AG04450 (cell line): ENCODE measurements at regions not wholly inside any gene's neighbourhood (a gene's known extent, or its start where the extent isn't known, plus 50 kb on each side); places are given as distances from the start of the nearest gene placed in this dataset.

Experiments
- CTCF ChIA-PET: fragments of 300-600, 350-600 bp; formaldehyde crosslinking; extraction: SDS; loops from one replicate; lab custom pipeline; 2022; ENCODE audit warnings: antibody characterized with exemption, inconsistent platforms; lab: Charles Lee
- POLR2A ChIA-PET: fragments of 350-600 bp; formaldehyde crosslinking; extraction: SDS; loops from one replicate; lab custom pipeline; 2021; ENCODE audit warnings: antibody characterized with exemption, inconsistent platforms; lab: Yijun Ruan, JAX
- DNase-seq: peaks from one replicate; pipeline ENCODE4 v3.0.0-alpha.2; 2011; ENCODE audit warnings: low read depth, low spot score
- H3K27ac ChIP-seq: one replicate; pipeline ENCODE4 v1.5.1; 2012; ENCODE audit warnings: low read depth, low read length, control low read depth
- H3K27me3 ChIP-seq: one replicate; pipeline ENCODE4 v1.6.0; 2012; ENCODE audit warnings: low read length; ENCODE audit not compliant: control insufficient read depth, insufficient read depth
- H3K4me3 ChIP-seq: 2 replicates; pipeline ENCODE4 v1.5.1; 2011; ENCODE audit warnings: mild to moderate bottlenecking, low read depth, low read length, control low read depth
- H3K9me3 ChIP-seq: 2 replicates; pipeline ENCODE4 v1.5.1; 2012; ENCODE audit warnings: low read length; ENCODE audit not compliant: control insufficient read depth, insufficient read depth
- CTCF ChIP-seq: IDR thresholded peaks from 2 replicates; pipeline ENCODE4 v1.5.1; 2011; ENCODE audit warnings: low read depth, low read length, control low read depth, inconsistent platforms

DNA sequence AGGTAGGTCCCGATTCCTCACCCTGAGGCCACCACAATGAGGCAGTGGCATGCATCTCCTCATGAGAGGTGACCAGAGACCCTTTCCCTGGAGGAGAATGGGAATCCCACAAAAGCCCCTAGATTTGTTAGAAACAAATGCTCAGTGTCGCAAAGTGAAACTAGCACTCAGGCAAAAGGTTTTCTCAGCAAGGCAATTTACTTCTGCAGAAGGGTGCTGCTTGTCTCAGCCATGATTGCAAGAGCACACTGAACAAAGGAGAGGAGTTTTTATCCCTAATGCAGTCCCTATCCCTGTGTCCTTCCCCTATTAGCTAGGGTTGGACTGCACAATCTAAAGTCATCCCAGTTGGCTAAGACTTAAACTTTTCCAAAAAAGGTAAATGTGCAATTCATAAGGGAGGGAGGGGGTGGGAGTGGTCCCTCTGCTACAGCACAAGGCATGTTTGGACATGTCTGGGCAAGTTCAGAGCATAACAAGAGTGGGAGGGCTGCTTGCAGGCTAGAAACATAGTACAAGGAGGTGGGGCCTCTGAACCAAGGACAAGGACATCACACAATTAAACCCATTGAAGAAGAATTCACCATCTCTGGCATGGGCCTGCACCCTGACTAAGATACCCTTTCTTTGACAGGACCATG, 185.3 kb downstream of the CCNG2 start:
- no peak overlapping the region for H3K27ac ChIP-seq
- CTCF ChIA-PET = interaction anchor here (1.1 kb wide), 1 partner anchor 16 kb away, joined by 5 read pairs; no protein-coding TSS in a partner anchor
- POLR2A ChIA-PET = no interaction called here
- no peak for DNase-seq
- H3K9me3 ChIP-seq = peaks cover 6% of the 10 kb centered on the region; the same call in 1 of the 2 replicates
- peaks cover 1% of the 10 kb centered on the region for H3K27me3 ChIP-seq
- no peak for TF ChIP-seq CTCF
- H3K4me3 ChIP-seq = no peak overlapping the region

DNA sequence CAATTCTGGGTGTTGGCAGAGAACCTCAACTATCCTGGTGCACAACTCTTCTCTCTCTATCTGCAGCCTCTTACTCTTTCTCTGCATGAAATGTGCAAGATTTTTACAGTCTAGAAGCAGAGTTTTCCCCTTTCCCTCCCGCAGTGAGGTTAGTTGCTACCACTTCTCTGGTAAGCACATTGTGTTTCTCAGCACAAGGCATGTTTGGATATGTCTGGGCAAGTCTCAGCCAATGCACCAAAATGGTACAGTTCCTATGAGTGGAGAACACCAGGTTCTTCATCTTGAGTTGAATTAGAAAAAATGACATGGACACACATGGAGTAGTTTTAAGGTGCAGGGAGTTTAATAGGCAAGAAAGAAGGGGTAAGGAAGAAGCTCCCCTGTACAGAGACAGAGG, 187.0 kb downstream of the CCNG2 start:
- H3K9me3 ChIP-seq = peaks cover 6% of the 10 kb centered on the region; the same call in 1 of the 2 replicates
- H3K4me3 ChIP-seq = no peak overlapping the region
- POLR2A ChIA-PET = no interaction called here
- H3K27me3 ChIP-seq = peaks cover 5% of the 10 kb centered on the region
- no peak overlapping the region for H3K27ac ChIP-seq
- CTCF ChIA-PET = interaction anchor here (0.8 to 1.3 kb wide), 2 partner anchors 11 to 15 kb away, joined by 3 read pairs; no protein-coding TSS in a partner anchor
- no peak for TF ChIP-seq CTCF
- no peak for DNase-seq

GRCh38 chr4:77344784-77345183, 187.8 kb downstream of the CCNG2 start:
- Histone ChIP-seq H3K9me3 (peaks cover 6% of the 10 kb centered on the region; the same call in 1 of the 2 replicates), H3K27me3 (peaks cover 5% of the 10 kb centered on the region), H3K27ac (no peak overlapping the region), H3K4me3 (no peak overlapping the region)
- DNase-seq = no peak
- CTCF ChIA-PET = interaction anchor here (0.8 to 3.5 kb wide), 3 partner anchors 10 to 14 kb away, joined by 3 to 18 read pairs (median 3); no protein-coding TSS in a partner anchor
- POLR2A ChIA-PET = no interaction called here
- TF ChIP-seq CTCF = no peak

DNA sequence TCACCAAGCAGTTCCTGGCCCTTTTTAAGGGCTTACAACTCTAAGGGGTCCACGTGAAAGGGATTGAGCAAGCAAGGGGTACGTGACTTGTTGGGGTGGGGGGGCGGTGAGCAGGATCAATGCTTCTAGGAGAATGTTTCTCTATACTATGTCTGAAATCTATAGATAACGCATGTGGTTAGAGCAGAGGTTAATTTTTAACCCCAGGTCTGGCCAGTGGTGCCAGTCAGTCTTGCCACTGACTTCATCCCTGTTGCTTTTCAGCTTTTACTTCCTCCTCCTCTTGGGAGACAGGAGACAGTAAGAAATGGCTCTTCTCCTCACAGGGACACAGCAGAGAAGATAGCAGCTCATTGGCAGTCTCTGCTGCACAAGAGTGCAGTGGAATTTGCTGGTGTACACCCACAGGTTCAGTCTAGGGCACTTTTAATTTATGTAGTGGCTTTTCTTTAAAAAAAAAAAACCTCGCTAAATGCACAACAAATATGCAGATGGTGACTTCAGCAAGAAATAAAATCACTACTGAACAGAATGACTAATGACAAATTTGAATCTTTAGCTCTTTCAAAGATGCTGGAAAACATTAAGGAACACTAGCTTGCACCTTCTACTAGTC, 190.5 kb downstream of the CCNG2 start:
- TF ChIP-seq CTCF = no peak
- Histone ChIP-seq H3K9me3 (peaks cover 2% of the 10 kb centered on the region; the same call in 1 of the 2 replicates), H3K27me3 (peaks cover 5% of the 10 kb centered on the region), H3K4me3 (no peak overlapping the region), H3K27ac (no peak overlapping the region)
- ChIA-PET CTCF (interaction anchor here (0.7 to 3.5 kb wide), 2 partner anchors 11 to 1277 kb away, joined by 3 to 18 read pairs; no protein-coding TSS in a partner anchor), POLR2A (interaction anchor here (0.6 kb wide), 1 partner anchor 77 kb away, joined by 6 read pairs; no protein-coding TSS in a partner anchor)
- no peak for DNase-seq

DNA sequence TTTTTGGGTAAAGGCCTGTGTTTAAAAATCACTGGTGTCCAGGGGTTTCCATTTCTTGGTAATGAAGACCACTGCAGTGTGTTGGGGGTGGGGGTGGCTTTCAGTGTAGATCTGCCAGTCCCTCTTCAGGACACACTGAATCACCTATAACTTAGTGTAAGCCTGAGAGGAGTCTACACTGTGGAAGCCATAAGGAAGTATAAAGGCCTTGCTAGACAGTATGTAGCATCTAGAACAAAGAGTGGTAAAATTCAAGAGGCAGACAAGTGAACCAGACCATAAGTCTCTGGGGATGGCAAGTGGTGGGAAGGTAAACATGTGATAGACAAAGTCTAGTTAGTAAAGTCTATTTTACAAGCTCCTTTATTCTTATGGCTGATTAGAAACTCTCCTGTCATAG, 191.8 kb downstream of the CCNG2 start:
- no peak overlapping the region for H3K27ac ChIP-seq

More for the DNA sequence above, 191.8 kb downstream of the CCNG2 start:
- Histone ChIP-seq H3K27me3 (peaks cover 5% of the 10 kb centered on the region), H3K4me3 (no peak overlapping the region), H3K9me3 (no peaks in the 10 kb centered on the region)
- DNase-seq = no peak
- ChIA-PET POLR2A (no interaction called here), CTCF (interaction anchor here (1.7 kb wide), 1 partner anchor 9 kb away, joined by 7 read pairs; no protein-coding TSS in a partner anchor)
- TF ChIP-seq CTCF = no peak
